ENCODE measurements at regions not wholly inside any gene's neighbourhood (a gene's known extent, or its start where the extent isn't known, plus 50 kb on each side); places are given as distances from the start of the nearest gene placed in this dataset.

DNA sequence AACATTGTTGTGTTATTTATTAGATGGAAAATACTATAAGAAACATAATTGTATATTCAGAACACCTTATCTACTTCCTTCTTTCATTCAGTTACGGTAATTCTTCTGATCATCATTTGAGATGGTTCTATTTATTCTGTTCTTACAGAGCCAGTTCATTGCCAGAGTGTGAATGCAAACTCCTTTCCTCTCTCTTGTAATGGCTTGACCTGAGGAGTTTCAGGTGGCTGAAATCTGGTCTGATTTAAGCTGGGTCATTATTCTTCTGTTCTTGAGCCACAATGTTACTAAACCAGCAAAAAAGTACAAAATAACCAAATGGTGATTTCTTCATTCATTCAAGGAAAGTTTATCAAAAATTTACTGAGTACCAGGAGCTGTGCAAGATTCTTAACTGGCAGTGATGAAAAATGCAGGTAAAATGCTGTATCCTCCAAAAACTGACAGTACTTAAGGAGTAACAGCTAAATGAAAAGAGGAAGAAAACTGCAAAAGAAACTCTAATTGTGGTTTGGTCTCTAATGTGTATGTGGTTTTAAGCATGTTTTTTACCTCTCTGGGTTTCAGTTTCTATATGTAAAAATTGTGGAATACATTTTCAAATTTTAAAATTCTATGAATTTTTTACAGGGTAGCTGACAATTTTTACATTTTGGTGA is 182.4 kb upstream of the UFM1 start:
- TF ChIP-seq EZH2 (IDR thresholded peaks at IDR 0.05; ENCODE audit: insufficient read depth, poor library complexity, severe bottlenecking) (no peak), EZH2phosphoT487 (IDR thresholded peaks at IDR 0.05; ENCODE audit: insufficient read depth, low read depth) (no peak)

All from GM23248 (cell line).